CD4-positive, alpha-beta T cell treated with Interleukin-4 for 1 hour (primary cell): ENCODE measurements at regions not wholly inside any gene's neighbourhood (a gene's known extent, or its start where the extent isn't known, plus 50 kb on each side); places are given as distances from the start of the nearest gene placed in this dataset.

ENCODE experiments used
- DNase-seq, 2 donors: peaks; one replicate each; pipeline ENCODE4 v3.0.0-alpha.2; 2020 to 2022

GRCh38 chr2:163541943-163542342 is 193.9 kb downstream of the FIGN start:
- DNase-seq = no peak

- no peak for DNase-seq
Observed at GRCh38 chr2:163541495-163541894, 194.3 kb downstream of the FIGN start.

GRCh38 chr2:163528640-163529217 is 207.1 kb downstream of the FIGN start:
- no peak for DNase-seq

GRCh38 chr2:163527381-163527780 is 208.4 kb downstream of the FIGN start:
- DNase-seq = no peak

GRCh38 chr2:163518762-163519161 is 217.0 kb downstream of the FIGN start:
- DNase-seq = no peak

- DNase-seq = no peak
Observed at GRCh38 chr2:163515836-163516235, 220.0 kb downstream of the FIGN start.

GRCh38 chr2:163505281-163505680 is 230.5 kb downstream of the FIGN start:
- DNase-seq = no peak

GRCh38 chr2:163493359-163494298 is 242.2 kb downstream of the FIGN start:
- DNase-seq = no peak

GRCh38 chr2:163491850-163492249 is 244.0 kb downstream of the FIGN start:
- DNase-seq = no peak

- DNase-seq = no peak
Observed at GRCh38 chr2:163490281-163490680, 245.5 kb downstream of the FIGN start.

- DNase-seq = no peak
Observed at GRCh38 chr2:163481515-163481914, 254.3 kb downstream of the FIGN start.

GRCh38 chr2:163479599-163479998 is 256.2 kb downstream of the FIGN start:
- no peak for DNase-seq

GRCh38 chr2:163475815-163476214 is 260.0 kb downstream of the FIGN start:
- DNase-seq = no peak

GRCh38 chr2:163474889-163475288 is 260.9 kb downstream of the FIGN start:
- DNase-seq = no peak

GRCh38 chr2:163474319-163474744 is 261.5 kb downstream of the FIGN start:
- no peak for DNase-seq

GRCh38 chr2:163471947-163472346 is 263.9 kb downstream of the FIGN start:
- no peak for DNase-seq

- DNase-seq = no peak
Observed at GRCh38 chr2:163469561-163469962, 266.2 kb downstream of the FIGN start.

- DNase-seq = no peak
Observed at GRCh38 chr2:163467251-163467630, 268.6 kb downstream of the FIGN start.

- no peak for DNase-seq
Observed at GRCh38 chr2:163466331-163467250, 269.2 kb downstream of the FIGN start.

- no peak for DNase-seq
Observed at GRCh38 chr2:163465440-163465839, 270.4 kb downstream of the FIGN start.

- DNase-seq = no peak
Observed at GRCh38 chr2:163463411-163463810, 272.4 kb downstream of the FIGN start.

- DNase-seq = no peak
Observed at GRCh38 chr2:163462993-163463392, 272.8 kb downstream of the FIGN start.

GRCh38 chr2:163459986-163460385 is 275.8 kb downstream of the FIGN start:
- no peak for DNase-seq
